Lung (tissue), 11 donors: ENCODE measurements at regions not wholly inside any gene's neighbourhood (a gene's known extent, or its start where the extent isn't known, plus 50 kb on each side); places are given as distances from the start of the nearest gene placed in this dataset.

Source experiments
- ATAC-seq: fragments of 200-7000 bp; cut with Tn5 transposase; one replicate; pipeline ENCODE4 v1.9.1; 2020; ENCODE audit warnings: moderate number of reproducible peaks; ENCODE audit not compliant: insufficient read depth, low FRiP score
- DNase-seq, 3 donors: peaks; one replicate each; pipeline ENCODE4 v3.0.0-alpha.2; 2013 to 2017
- H3K27ac ChIP-seq, 2 donors: one replicate each; pipeline ENCODE4 v1.5.1; 2013; ENCODE audit warnings: mild to moderate bottlenecking in 2 of 2, moderate library complexity in 2 of 2, control low read depth in 1 of 2, inconsistent platforms in 1 of 2, low read depth in 1 of 2, low read length in 1 of 2
- H3K27me3 ChIP-seq, 3 donors: one replicate each; pipeline ENCODE4 v1.5.1; 2013; ENCODE audit warnings: low read length in 2 of 3; ENCODE audit not compliant: control insufficient read depth in 3 of 3, insufficient read depth in 3 of 3
- H3K36me3 ChIP-seq, 4 donors: one replicate each; pipeline ENCODE4 v1.5.1; 2013; ENCODE audit warnings: low read length in 4 of 4, mild to moderate bottlenecking in 1 of 4, moderate library complexity in 1 of 4; ENCODE audit not compliant: control insufficient read depth in 4 of 4, insufficient read depth in 4 of 4
- H3K4me1 ChIP-seq, 5 donors: one replicate each; pipeline ENCODE4 v1.5.1; 2013; ENCODE audit warnings: low read length in 5 of 5, mild to moderate bottlenecking in 2 of 5, moderate library complexity in 1 of 5; ENCODE audit not compliant: control insufficient read depth in 5 of 5, insufficient read depth in 5 of 5
- H3K4me3 ChIP-seq: one replicate; pipeline ENCODE4 v1.5.1; 2013; ENCODE audit warnings: mild to moderate bottlenecking, control low read depth, moderate library complexity
- H3K9ac ChIP-seq, 2 donors: one replicate each; pipeline ENCODE4 v1.5.1; 2013; ENCODE audit warnings: low read length in 2 of 2, control low read depth in 1 of 2; ENCODE audit not compliant: insufficient read depth in 1 of 2
- H3K9me3 ChIP-seq, 4 donors: one replicate each; pipeline ENCODE4 v1.5.1; 2013; ENCODE audit warnings: low read length in 3 of 4, mild to moderate bottlenecking in 1 of 4, moderate library complexity in 1 of 4; ENCODE audit not compliant: control insufficient read depth in 4 of 4, insufficient read depth in 3 of 4
- WGBS, 2 donors: extraction: QIAGEN DNeasy Blood & Tissue Kit; methylation state at CpG; one replicate each; pipeline ENCODE4 v1.1.7; 2013; 5-methylcytosine and 5-hydroxymethylcytosine counted together
- TF ChIP-seq, protein P1 (sequence below): IDR thresholded peaks from 2 replicates; pipeline ENCODE4 v1.5.1; 2012; ENCODE audit warnings: mild to moderate bottlenecking; ENCODE audit errors: control extremely low read depth, extremely low read depth
- donor health status: control.
- donor health status: control.
- donor health status: Bipolar disorder and iron deficiency.
- donor health status: healthy.
- donor health status: DM: yes; HTN: yes; CAD: no.

DNA sequence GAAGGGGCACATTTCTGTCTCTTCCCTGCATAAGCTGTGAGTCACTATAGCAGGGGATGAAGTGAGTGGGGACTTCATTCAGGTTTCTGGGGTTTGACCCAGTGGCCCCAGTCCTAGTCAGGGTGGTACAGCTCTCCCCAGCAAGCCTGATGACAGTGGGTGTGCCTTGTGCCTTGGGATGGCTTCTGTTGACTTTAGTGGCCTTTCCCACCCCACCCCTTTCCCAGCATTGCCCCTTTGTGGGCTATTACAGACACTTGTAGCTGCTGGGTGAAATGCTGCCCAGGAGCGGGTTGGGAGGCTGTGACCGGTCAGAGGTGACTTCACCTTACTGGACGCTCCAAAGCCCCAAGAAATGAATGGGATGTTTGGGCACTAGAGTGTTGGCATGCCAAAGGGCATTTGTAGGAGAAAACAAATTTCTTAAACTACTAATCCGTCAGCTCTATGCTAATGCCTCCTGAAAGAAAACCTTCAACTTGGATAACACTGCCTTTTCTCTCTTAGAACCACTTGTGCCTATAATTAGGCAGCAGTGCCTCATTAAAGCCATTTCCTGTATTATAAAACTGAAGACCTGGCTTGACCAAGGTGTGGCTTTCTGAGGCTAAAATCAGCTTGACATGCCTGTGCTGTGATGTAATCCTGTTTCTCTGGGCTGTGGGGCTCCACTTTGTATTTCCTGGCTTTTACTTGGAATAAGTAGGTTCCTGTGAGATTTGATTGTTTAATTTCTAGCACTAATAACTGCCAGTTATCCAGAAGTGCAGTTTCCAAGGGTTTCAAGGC lies 119.0 kb upstream of the SLC25A48 start:
- 68 to 80% methylated on average over 4 of the region's 4 CpGs for WGBS, 2 donors
- no peak overlapping the region for H3K27ac ChIP-seq
- peaks cover 0 to 9% (median 4%) of the 10 kb centered on the region in 5 donors for H3K4me1 ChIP-seq
- no peaks in the 10 kb centered on the region for H3K27me3 ChIP-seq
- DNase-seq (peak in 1 of 3 donors; percentile 53), ATAC-seq (no peak)
- H3K9me3 ChIP-seq = peaks cover 0 to 1% (median 0%) of the 10 kb centered on the region in 4 donors
- H3K36me3 ChIP-seq = no peaks in the 10 kb centered on the region
- H3K9ac ChIP-seq = no peak overlapping the region
- H3K4me3 ChIP-seq = no peak overlapping the region
- TF ChIP-seq, protein P1, sequence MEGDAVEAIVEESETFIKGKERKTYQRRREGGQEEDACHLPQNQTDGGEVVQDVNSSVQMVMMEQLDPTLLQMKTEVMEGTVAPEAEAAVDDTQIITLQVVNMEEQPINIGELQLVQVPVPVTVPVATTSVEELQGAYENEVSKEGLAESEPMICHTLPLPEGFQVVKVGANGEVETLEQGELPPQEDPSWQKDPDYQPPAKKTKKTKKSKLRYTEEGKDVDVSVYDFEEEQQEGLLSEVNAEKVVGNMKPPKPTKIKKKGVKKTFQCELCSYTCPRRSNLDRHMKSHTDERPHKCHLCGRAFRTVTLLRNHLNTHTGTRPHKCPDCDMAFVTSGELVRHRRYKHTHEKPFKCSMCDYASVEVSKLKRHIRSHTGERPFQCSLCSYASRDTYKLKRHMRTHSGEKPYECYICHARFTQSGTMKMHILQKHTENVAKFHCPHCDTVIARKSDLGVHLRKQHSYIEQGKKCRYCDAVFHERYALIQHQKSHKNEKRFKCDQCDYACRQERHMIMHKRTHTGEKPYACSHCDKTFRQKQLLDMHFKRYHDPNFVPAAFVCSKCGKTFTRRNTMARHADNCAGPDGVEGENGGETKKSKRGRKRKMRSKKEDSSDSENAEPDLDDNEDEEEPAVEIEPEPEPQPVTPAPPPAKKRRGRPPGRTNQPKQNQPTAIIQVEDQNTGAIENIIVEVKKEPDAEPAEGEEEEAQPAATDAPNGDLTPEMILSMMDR = no peak

GRCh38 chr5:135714126-135714894 lies 120.2 kb upstream of the SLC25A48 start:
- ATAC-seq (no peak), DNase-seq (no peak)
- 73 to 74% methylated on average over 10 of the region's 10 CpGs for WGBS, 2 donors
- Histone ChIP-seq H3K9me3 (peaks cover 0 to 1% (median 0%) of the 10 kb centered on the region in 4 donors), H3K4me3 (no peak overlapping the region), H3K4me1 (peaks cover 0 to 15% (median 6%) of the 10 kb centered on the region in 5 donors), H3K27me3 (no peaks in the 10 kb centered on the region), H3K36me3 (no peaks in the 10 kb centered on the region), H3K27ac (no peak overlapping the region), H3K9ac (no peak overlapping the region)
- TF ChIP-seq, protein P1 = no peak

GRCh38 chr5:135713161-135713915 lies 121.1 kb upstream of the SLC25A48 start:
- Histone ChIP-seq H3K9ac (no peak overlapping the region), H3K4me1 (peaks cover 0 to 9% (median 6%) of the 10 kb centered on the region in 5 donors), H3K4me3 (no peak overlapping the region), H3K36me3 (no peaks in the 10 kb centered on the region), H3K27ac (no peak overlapping the region), H3K27me3 (no peaks in the 10 kb centered on the region), H3K9me3 (peaks cover 0 to 1% (median 0%) of the 10 kb centered on the region in 4 donors)
- ATAC-seq = no peak
- 84 to 85% methylated on average over 11 of the region's 11 CpGs for WGBS, 2 donors
- TF ChIP-seq, protein P1 = no peak
- no peak for DNase-seq
